ENCODE measurements at regions not wholly inside any gene's neighbourhood (a gene's known extent, or its start where the extent isn't known, plus 50 kb on each side); places are given as distances from the start of the nearest gene placed in this dataset.

DNA sequence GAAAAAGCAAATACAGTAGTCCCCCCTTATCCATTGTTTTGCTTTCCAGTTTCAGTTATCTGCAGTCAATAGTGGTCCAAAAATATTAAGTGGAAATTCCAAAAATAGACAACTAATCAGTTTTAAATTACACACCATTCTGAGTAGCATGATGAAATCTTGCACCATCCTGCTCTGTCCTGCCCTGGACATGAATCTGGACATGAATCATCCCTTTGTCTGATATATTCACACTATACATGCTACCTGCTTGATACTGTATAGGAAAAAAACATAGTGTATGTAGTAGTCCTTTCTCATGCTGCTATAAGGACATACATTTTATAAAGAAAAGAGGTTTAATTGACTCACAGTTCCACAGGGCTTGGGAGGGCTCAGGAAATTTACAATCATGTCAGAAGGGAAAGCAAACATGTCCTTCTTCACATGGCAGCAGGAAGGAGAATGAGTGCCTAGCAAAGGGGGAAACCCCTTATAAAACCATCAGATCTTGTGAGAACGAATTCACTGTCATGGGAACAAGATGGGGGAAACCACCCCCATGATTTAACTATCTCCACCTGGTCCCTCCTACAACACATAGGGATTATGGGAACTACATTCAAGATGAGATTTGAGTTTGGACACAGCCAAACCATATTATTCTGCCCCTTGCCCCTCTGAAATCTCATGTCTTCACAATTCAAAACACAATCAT, 153.9 kb downstream of the ARRDC3 start:
- TF ChIP-seq POLR2A (IDR thresholded peaks at IDR 0.05; ENCODE audit: extremely low read depth, insufficient read length) = no peak
- TF ChIP-seq MYC (IDR thresholded peaks at IDR 0.05; ENCODE audit: low read depth, low read length) = no peak
- TF ChIP-seq, protein P1, sequence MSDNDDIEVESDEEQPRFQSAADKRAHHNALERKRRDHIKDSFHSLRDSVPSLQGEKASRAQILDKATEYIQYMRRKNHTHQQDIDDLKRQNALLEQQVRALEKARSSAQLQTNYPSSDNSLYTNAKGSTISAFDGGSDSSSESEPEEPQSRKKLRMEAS (IDR thresholded peaks at IDR 0.05; ENCODE audit: low read depth, low read length) = no peak
- TF ChIP-seq, protein P2, sequence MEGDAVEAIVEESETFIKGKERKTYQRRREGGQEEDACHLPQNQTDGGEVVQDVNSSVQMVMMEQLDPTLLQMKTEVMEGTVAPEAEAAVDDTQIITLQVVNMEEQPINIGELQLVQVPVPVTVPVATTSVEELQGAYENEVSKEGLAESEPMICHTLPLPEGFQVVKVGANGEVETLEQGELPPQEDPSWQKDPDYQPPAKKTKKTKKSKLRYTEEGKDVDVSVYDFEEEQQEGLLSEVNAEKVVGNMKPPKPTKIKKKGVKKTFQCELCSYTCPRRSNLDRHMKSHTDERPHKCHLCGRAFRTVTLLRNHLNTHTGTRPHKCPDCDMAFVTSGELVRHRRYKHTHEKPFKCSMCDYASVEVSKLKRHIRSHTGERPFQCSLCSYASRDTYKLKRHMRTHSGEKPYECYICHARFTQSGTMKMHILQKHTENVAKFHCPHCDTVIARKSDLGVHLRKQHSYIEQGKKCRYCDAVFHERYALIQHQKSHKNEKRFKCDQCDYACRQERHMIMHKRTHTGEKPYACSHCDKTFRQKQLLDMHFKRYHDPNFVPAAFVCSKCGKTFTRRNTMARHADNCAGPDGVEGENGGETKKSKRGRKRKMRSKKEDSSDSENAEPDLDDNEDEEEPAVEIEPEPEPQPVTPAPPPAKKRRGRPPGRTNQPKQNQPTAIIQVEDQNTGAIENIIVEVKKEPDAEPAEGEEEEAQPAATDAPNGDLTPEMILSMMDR (IDR thresholded peaks at IDR 0.05; ENCODE audit: low read depth, low read length) = no peak
- no peak overlapping the region for H3K4me3 ChIP-seq (ENCODE audit: low read depth, low read length)
- DNase-seq (ENCODE audit: low read depth) = no peak

GRCh38 chr5:91228188-91228587, 154.9 kb downstream of the ARRDC3 start:
- no peak for DNase-seq (ENCODE audit: low read depth)

DNA sequence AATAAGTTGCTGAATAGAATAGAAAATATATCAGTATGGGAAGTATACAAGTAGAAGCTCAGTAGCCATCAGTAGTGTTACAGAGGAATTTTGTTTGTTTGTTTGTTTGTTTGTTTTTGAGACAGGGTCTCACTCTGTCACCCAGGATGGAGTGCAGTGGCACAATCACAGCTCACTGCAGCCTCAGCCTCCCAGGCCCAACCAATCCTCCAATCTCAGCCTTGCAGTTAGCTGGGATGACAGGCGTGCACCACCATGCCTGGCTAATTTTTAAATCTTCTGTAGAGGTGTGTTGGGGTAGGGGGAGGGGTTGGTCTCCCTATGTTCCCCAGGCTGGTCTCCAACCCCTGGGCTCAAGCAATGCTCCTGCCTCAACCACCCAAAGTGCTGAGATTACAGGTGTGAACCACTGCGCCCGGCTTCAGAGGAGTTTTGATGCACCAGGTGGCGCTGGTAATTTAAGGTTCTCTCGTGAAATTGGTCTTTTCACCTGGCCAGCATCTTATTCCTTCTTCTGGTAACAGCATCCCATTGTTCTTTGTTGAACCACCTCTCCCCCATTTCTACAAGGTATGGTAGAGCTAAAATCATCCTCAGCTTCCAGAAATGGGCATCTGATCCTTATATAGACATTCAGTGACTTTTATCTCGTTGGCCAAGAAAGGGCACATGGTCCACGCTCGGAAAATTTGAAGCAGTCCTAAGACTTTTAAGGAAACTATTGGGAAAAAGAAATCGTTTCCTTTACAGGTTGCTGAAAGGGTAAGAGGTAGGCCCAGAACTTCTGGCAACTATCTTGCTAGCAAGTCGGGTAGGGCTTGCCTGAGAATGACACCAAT, 157.1 kb downstream of the ARRDC3 start:
- no peak for DNase-seq (ENCODE audit: low read depth)
- TF ChIP-seq, protein P2 (IDR thresholded peaks at IDR 0.05; ENCODE audit: low read depth, low read length) = no peak
- TF ChIP-seq, protein P1 (IDR thresholded peaks at IDR 0.05; ENCODE audit: low read depth, low read length) = no peak
- TF ChIP-seq POLR2A (IDR thresholded peaks at IDR 0.05; ENCODE audit: extremely low read depth, insufficient read length) = no peak
- no peak for TF ChIP-seq MYC (IDR thresholded peaks at IDR 0.05; ENCODE audit: low read depth, low read length)
- no peak overlapping the region for H3K4me3 ChIP-seq (ENCODE audit: low read depth, low read length)

More at GRCh38 chr5:91228188-91228587, 154.9 kb downstream of the ARRDC3 start:
- H3K4me3 ChIP-seq (ENCODE audit: low read depth, low read length) = no peak overlapping the region
- no peak for TF ChIP-seq MYC (IDR thresholded peaks at IDR 0.05; ENCODE audit: low read depth, low read length)
- TF ChIP-seq, protein P2 (IDR thresholded peaks at IDR 0.05; ENCODE audit: low read depth, low read length) = no peak
- TF ChIP-seq POLR2A (IDR thresholded peaks at IDR 0.05; ENCODE audit: extremely low read depth, insufficient read length) = no peak
- TF ChIP-seq, protein P1 (IDR thresholded peaks at IDR 0.05; ENCODE audit: low read depth, low read length) = no peak

DNA sequence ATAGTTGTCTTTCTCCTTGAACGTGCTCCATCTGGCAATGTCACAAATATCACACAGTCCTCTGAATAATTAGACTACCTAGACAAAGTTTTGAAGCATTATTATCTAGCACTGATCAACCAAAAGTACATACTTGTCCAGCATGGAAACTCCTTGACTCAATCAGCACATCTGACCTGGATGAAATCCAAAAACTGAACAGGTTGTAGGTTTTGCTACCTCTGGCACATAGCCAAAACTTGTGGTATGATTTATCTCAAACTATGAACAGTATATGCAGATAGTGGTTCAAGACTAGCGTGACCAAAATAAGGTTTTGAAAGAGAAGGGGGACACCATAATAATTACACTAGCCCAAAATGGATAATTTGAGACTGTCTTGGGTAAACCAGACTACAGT, 158.1 kb downstream of the ARRDC3 start:
- no peak overlapping the region for H3K4me3 ChIP-seq (ENCODE audit: low read depth, low read length)
- TF ChIP-seq MYC (IDR thresholded peaks at IDR 0.05; ENCODE audit: low read depth, low read length) = no peak
- no peak for TF ChIP-seq POLR2A (IDR thresholded peaks at IDR 0.05; ENCODE audit: extremely low read depth, insufficient read length)
- TF ChIP-seq, protein P1 (IDR thresholded peaks at IDR 0.05; ENCODE audit: low read depth, low read length) = no peak
- TF ChIP-seq, protein P2 (IDR thresholded peaks at IDR 0.05; ENCODE audit: low read depth, low read length) = no peak
- DNase-seq (ENCODE audit: low read depth) = no peak

DNA sequence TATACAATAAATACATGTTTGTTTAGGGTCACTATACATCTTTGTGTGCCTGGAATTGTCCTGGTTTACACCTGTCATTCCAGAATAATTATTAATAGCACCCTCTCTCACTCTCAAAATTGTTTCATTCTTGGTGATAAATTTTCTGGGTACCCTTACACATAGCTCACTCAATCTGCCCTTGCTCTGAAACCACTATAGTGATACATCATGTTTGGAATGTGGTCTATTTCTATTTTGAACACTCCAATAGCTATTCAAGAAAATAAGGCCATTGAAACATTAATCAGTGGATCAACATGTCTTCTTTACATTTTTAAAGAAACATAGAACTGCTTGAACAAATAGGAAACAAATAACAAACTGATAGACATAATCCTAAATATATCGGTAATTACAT, 158.7 kb downstream of the ARRDC3 start:
- DNase-seq (ENCODE audit: low read depth) = no peak
- H3K4me3 ChIP-seq (ENCODE audit: low read depth, low read length) = no peak overlapping the region
- TF ChIP-seq, protein P1 (IDR thresholded peaks at IDR 0.05; ENCODE audit: low read depth, low read length) = no peak
- TF ChIP-seq, protein P2 (IDR thresholded peaks at IDR 0.05; ENCODE audit: low read depth, low read length) = no peak
- TF ChIP-seq POLR2A (IDR thresholded peaks at IDR 0.05; ENCODE audit: extremely low read depth, insufficient read length) (no peak), MYC (IDR thresholded peaks at IDR 0.05; ENCODE audit: low read depth, low read length) (no peak)
